ENCODE measurements at regions not wholly inside any gene's neighbourhood (a gene's known extent, or its start where the extent isn't known, plus 50 kb on each side); places are given as distances from the start of the nearest gene placed in this dataset.

DNA sequence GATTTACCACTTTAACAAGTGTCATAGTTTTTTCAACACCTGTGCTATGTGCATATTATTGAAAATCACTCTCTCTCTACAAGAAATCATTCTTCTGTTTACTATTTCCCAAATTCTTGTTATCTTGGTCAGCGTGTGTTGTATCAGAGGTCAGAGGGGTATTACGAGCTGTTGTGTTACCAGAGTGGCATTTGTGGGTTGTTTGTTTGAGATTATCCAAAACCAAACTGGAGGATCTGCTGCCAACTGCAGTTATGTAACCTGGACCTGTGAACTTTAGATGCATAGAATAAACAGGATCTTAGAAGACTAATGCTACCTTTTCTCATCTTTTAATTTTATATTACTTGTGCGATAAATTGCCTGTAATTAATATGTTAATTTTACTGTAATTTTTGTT lies 1751.4 kb upstream of the SPRY2 start:
- DNase-seq (ENCODE audit: low spot score) (no peak), ATAC-seq (ENCODE audit: low read depth) (no peak)
- TF ChIP-seq, protein P1, sequence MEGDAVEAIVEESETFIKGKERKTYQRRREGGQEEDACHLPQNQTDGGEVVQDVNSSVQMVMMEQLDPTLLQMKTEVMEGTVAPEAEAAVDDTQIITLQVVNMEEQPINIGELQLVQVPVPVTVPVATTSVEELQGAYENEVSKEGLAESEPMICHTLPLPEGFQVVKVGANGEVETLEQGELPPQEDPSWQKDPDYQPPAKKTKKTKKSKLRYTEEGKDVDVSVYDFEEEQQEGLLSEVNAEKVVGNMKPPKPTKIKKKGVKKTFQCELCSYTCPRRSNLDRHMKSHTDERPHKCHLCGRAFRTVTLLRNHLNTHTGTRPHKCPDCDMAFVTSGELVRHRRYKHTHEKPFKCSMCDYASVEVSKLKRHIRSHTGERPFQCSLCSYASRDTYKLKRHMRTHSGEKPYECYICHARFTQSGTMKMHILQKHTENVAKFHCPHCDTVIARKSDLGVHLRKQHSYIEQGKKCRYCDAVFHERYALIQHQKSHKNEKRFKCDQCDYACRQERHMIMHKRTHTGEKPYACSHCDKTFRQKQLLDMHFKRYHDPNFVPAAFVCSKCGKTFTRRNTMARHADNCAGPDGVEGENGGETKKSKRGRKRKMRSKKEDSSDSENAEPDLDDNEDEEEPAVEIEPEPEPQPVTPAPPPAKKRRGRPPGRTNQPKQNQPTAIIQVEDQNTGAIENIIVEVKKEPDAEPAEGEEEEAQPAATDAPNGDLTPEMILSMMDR (IDR thresholded peaks at IDR 0.05; ENCODE audit: poor library complexity, severe bottlenecking), result no peak
- Histone ChIP-seq H3K27ac (ENCODE audit: poor library complexity, severe bottlenecking) (no peak overlapping the region), H3K36me3 (ENCODE audit: low read depth) (no peaks in the 10 kb centered on the region), H3K4me3 (ENCODE audit: severe bottlenecking) (no peak overlapping the region), H3K27me3 (ENCODE audit: insufficient read depth, poor library complexity, severe bottlenecking) (no peaks in the 10 kb centered on the region), H3K9me3 (ENCODE audit: severe bottlenecking) (no peaks in the 10 kb centered on the region), H3K4me1 (ENCODE audit: insufficient read depth, poor library complexity, severe bottlenecking) (no peaks in the 10 kb centered on the region)

DNA sequence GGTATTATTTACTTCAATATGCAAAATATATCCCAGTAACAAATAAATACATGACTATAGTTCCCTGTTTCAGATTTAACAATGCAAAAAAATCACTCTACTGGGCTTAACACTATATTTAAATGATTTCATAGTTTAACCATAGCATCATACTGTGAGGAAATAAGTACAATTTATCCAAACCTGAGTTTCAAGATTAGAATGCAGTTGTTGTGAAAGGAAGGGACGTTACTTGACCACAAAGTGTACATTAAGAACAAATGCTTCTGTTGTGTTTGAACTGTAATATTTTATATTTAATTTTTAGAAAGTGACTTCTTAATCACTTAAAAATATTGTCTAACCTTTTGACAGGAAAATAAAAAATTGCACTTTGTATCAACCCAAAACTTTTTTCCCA lies 1747.9 kb upstream of the SPRY2 start:
- ATAC-seq (ENCODE audit: low read depth), result no peak
- Histone ChIP-seq H3K4me1 (ENCODE audit: insufficient read depth, poor library complexity, severe bottlenecking) (no peaks in the 10 kb centered on the region), H3K4me3 (ENCODE audit: severe bottlenecking) (no peak overlapping the region), H3K27ac (ENCODE audit: poor library complexity, severe bottlenecking) (no peak overlapping the region), H3K36me3 (ENCODE audit: low read depth) (no peaks in the 10 kb centered on the region), H3K9me3 (ENCODE audit: severe bottlenecking) (no peaks in the 10 kb centered on the region), H3K27me3 (ENCODE audit: insufficient read depth, poor library complexity, severe bottlenecking) (no peaks in the 10 kb centered on the region)
- TF ChIP-seq, protein P1 (IDR thresholded peaks at IDR 0.05; ENCODE audit: poor library complexity, severe bottlenecking), result no peak
- no peak for DNase-seq (ENCODE audit: low spot score)

DNA sequence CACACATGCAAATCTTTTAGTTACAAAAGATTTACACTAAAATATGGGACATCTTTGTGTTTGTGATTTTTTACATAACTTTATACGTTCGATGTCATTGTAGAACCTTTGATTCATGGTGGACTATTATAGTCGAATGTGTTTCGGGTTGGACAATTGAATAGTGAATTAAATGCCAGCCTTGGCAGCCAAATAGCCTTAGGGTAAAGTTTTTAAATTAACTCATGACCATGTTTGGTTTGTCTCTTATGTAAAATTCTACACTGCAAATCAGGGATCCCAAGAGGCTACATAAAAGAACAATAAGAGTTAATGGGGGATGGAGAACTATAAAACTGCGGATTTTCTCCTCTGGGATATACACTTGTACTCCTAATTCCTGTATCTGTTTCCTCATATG lies 1735.6 kb upstream of the SPRY2 start:
- Histone ChIP-seq H3K27ac (ENCODE audit: poor library complexity, severe bottlenecking) (no peak overlapping the region), H3K4me3 (ENCODE audit: severe bottlenecking) (no peak overlapping the region), H3K4me1 (ENCODE audit: insufficient read depth, poor library complexity, severe bottlenecking) (no peaks in the 10 kb centered on the region), H3K36me3 (ENCODE audit: low read depth) (no peaks in the 10 kb centered on the region), H3K9me3 (ENCODE audit: severe bottlenecking) (no peaks in the 10 kb centered on the region), H3K27me3 (ENCODE audit: insufficient read depth, poor library complexity, severe bottlenecking) (no peaks in the 10 kb centered on the region)
- TF ChIP-seq, protein P1 (IDR thresholded peaks at IDR 0.05; ENCODE audit: poor library complexity, severe bottlenecking), result no peak
- DNase-seq (ENCODE audit: low spot score) (no peak), ATAC-seq (ENCODE audit: low read depth) (no peak)

DNA sequence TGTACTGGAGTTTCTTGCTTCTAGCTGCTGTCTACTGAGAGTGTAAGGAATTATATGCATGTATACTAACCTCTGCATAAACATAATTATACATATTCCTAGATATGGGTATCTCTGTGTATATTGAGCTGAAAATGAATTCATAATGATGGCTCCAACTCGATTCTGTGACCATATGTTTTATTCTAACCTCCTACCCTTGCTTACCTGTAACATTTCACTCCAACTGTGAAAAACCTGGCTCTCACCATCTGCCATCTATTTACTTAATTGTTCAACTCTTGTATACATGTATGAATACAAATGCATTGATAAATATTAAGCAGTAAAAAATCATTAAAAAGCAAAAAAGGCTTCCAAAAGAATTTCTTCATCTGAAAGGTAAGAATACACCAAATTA lies 1729.5 kb upstream of the SPRY2 start:
- Histone ChIP-seq H3K27ac (ENCODE audit: poor library complexity, severe bottlenecking) (no peak overlapping the region), H3K4me1 (ENCODE audit: insufficient read depth, poor library complexity, severe bottlenecking) (no peaks in the 10 kb centered on the region), H3K36me3 (ENCODE audit: low read depth) (no peaks in the 10 kb centered on the region), H3K9me3 (ENCODE audit: severe bottlenecking) (no peaks in the 10 kb centered on the region), H3K4me3 (ENCODE audit: severe bottlenecking) (no peak overlapping the region), H3K27me3 (ENCODE audit: insufficient read depth, poor library complexity, severe bottlenecking) (no peaks in the 10 kb centered on the region)
- ATAC-seq (ENCODE audit: low read depth) (no peak), DNase-seq (ENCODE audit: low spot score) (no peak)
- TF ChIP-seq, protein P1 (IDR thresholded peaks at IDR 0.05; ENCODE audit: poor library complexity, severe bottlenecking), result no peak

DNA sequence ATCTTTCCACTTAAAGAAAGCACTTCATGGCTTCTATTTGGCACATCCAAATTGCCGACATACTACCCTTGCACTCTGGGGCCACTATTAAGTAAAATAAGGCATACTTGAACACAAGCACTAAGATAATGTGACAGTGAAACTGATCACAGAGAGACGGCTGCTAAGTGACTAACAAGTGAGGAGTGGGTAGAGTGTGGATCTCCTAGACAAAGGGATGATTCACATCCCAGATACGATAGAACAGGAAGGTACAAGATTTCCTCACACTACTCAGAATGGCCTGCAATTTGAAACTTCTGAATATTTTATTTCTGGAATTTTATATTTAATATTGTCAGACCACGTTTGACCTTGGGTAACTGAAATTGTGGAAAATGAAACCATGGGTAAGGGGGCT lies 1721.8 kb upstream of the SPRY2 start:
- ATAC-seq (ENCODE audit: low read depth) (peak; percentile 76), DNase-seq (ENCODE audit: low spot score) (no peak)
- TF ChIP-seq, protein P1 (IDR thresholded peaks at IDR 0.05; ENCODE audit: poor library complexity, severe bottlenecking), result no peak
- no peak overlapping the region for H3K27ac ChIP-seq (ENCODE audit: poor library complexity, severe bottlenecking)
- H3K4me1 ChIP-seq (ENCODE audit: insufficient read depth, poor library complexity, severe bottlenecking), result no peaks in the 10 kb centered on the region
- H3K27me3 ChIP-seq (ENCODE audit: insufficient read depth, poor library complexity, severe bottlenecking), result no peaks in the 10 kb centered on the region
- H3K4me3 ChIP-seq (ENCODE audit: severe bottlenecking), result no peak overlapping the region
- no peaks in the 10 kb centered on the region for H3K9me3 ChIP-seq (ENCODE audit: severe bottlenecking)
- no peaks in the 10 kb centered on the region for H3K36me3 ChIP-seq (ENCODE audit: low read depth)
